Anterior cingulate cortex (tissue), 58 donors: ENCODE measurements at regions not wholly inside any gene's neighbourhood (a gene's known extent, or its start where the extent isn't known, plus 50 kb on each side); places are given as distances from the start of the nearest gene placed in this dataset.
"Not testable (repeated sequence)": the region's sequence is repeated elsewhere in the genome, so short reads cannot be mapped to it uniquely, and the experiment has no call there.

ENCODE experiments used
- DNase-seq, 58 donors: peaks; one replicate each; lab custom pipeline; 2025; lab: John Stamatoyannopoulos, UW

GRCh38 chr17:77036136-77036840 lies 104.5 kb upstream of the SEC14L1 start:
- DNase-seq, result peak in 1 of 58 donors; percentile 58

GRCh38 chr17:77036841-77037381 lies 103.9 kb upstream of the SEC14L1 start:
- DNase-seq, result peak in 45 of 58 donors; percentile 9 to 83 (median 54)

- no peak for DNase-seq
Observed at GRCh38 chr17:77037943-77038342, 102.8 kb upstream of the SEC14L1 start.

- DNase-seq, result peak in 2 of 58 donors; percentile 5 to 17
Observed at GRCh38 chr17:77038884-77039555, 101.7 kb upstream of the SEC14L1 start.

GRCh38 chr17:77042476-77043231 lies 98.1 kb upstream of the SEC14L1 start:
- DNase-seq, result peak in 3 of 58 donors; percentile 16 to 42 (median 28)

GRCh38 chr17:77045441-77046041 lies 95.2 kb upstream of the SEC14L1 start:
- peak in 2 of 58 donors; percentile 7 to 58 for DNase-seq

- DNase-seq, result no peak
Observed at GRCh38 chr17:77049440-77049839, 91.3 kb upstream of the SEC14L1 start.

- not testable (repeated sequence) for DNase-seq
Observed at GRCh38 chr17:77050901-77051300, 89.9 kb upstream of the SEC14L1 start.

- no peak for DNase-seq
Observed at GRCh38 chr17:77054936-77055335, 85.8 kb upstream of the SEC14L1 start.

- no peak for DNase-seq
Observed at GRCh38 chr17:77055453-77055852, 85.3 kb upstream of the SEC14L1 start.

- no peak for DNase-seq
Observed at GRCh38 chr17:77058016-77058415, 82.8 kb upstream of the SEC14L1 start.

GRCh38 chr17:77061669-77062068 lies 79.1 kb upstream of the SEC14L1 start:
- no peak for DNase-seq

GRCh38 chr17:77064598-77064997 lies 76.2 kb upstream of the SEC14L1 start:
- DNase-seq, result no peak

GRCh38 chr17:77066165-77066564 lies 74.6 kb upstream of the SEC14L1 start:
- no peak for DNase-seq

- peak in 39 of 58 donors; percentile 3 to 67 (median 20) for DNase-seq
Observed at GRCh38 chr17:77066726-77067409, 73.9 kb upstream of the SEC14L1 start.

- no peak for DNase-seq
Observed at GRCh38 chr17:77068915-77069314, 71.9 kb upstream of the SEC14L1 start.

- DNase-seq, result no peak
Observed at GRCh38 chr17:77070888-77071279, 69.9 kb upstream of the SEC14L1 start.

GRCh38 chr17:77071925-77072490 lies 68.8 kb upstream of the SEC14L1 start:
- no peak for DNase-seq

- DNase-seq, result no peak
Observed at GRCh38 chr17:77072670-77073069, 68.1 kb upstream of the SEC14L1 start.

- DNase-seq, result no peak
Observed at GRCh38 chr17:77074681-77075080, 66.1 kb upstream of the SEC14L1 start.
